Thyroid gland (tissue), 4 donors: ENCODE measurements at regions not wholly inside any gene's neighbourhood (a gene's known extent, or its start where the extent isn't known, plus 50 kb on each side); places are given as distances from the start of the nearest gene placed in this dataset.

Experiments
- POLR2A ChIP-seq, 2 donors: fragments of 450-650 bp; IDR thresholded peaks; one replicate each; pipeline ENCODE4 v1.6.1; 2017; ENCODE audit warnings: antibody characterized with exemption in 2 of 2, mild to moderate bottlenecking in 2 of 2, moderate library complexity in 1 of 2
- TF ChIP-seq, protein P1 (sequence below), 6 experiments: fragments of 200-600 bp in 3 of 6; fragments of 450-650 bp in 3 of 6; sonication (generic) in 3 of 6; IDR thresholded peaks; one replicate each; pipeline ENCODE4 v1.5.1; 2016 to 2019; ENCODE audit warnings: antibody characterized with exemption in 6 of 6, mild to moderate bottlenecking in 2 of 6, inconsistent platforms in 1 of 6, moderate library complexity in 1 of 6

DNA sequence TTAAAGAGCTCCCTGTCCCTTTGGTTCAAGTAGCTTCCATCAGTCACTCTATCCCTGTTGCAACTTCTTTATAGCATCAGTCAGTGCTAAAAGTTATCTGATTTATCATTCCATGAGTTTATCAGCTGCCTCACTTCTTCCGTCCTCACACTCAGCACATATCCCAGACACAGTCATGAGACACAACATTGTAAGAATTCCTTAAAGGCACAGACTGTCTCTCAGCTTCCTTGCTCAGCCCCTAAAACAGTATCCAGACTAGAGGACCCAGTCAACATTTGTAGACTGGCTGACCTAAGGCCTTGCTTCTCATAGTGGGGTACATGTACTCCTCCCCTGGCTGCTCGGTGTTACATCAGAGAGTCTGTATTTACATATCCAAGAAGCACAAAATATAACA, 164.9 kb upstream of the ADGRL2 start:
- TF ChIP-seq, protein P1, sequence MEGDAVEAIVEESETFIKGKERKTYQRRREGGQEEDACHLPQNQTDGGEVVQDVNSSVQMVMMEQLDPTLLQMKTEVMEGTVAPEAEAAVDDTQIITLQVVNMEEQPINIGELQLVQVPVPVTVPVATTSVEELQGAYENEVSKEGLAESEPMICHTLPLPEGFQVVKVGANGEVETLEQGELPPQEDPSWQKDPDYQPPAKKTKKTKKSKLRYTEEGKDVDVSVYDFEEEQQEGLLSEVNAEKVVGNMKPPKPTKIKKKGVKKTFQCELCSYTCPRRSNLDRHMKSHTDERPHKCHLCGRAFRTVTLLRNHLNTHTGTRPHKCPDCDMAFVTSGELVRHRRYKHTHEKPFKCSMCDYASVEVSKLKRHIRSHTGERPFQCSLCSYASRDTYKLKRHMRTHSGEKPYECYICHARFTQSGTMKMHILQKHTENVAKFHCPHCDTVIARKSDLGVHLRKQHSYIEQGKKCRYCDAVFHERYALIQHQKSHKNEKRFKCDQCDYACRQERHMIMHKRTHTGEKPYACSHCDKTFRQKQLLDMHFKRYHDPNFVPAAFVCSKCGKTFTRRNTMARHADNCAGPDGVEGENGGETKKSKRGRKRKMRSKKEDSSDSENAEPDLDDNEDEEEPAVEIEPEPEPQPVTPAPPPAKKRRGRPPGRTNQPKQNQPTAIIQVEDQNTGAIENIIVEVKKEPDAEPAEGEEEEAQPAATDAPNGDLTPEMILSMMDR (IDR thresholded peaks at IDR 0.05): no peak
- no peak for TF ChIP-seq POLR2A (IDR thresholded peaks at IDR 0.05)
